SK-N-SH (cell line): ENCODE measurements at regions not wholly inside any gene's neighbourhood (a gene's known extent, or its start where the extent isn't known, plus 50 kb on each side); places are given as distances from the start of the nearest gene placed in this dataset.

Experiments
- CTCF ChIA-PET: fragments of 300-600, 350-600 bp; formaldehyde crosslinking; extraction: SDS; loops from one replicate; lab custom pipeline; 2021; lab: Yijun Ruan, JAX
- POLR2A ChIA-PET: fragments of 350-600 bp; sonication (Branson Sonifier 250); formaldehyde crosslinking; extraction: SDS; loops from one replicate; lab custom pipeline; 2020; ENCODE audit warnings: antibody characterized with exemption, inconsistent platforms; lab: Yijun Ruan, JAX
- DNase-seq: peaks from one replicate; pipeline ENCODE4 v3.0.0; 2012
- H2AFZ ChIP-seq: fragments of 200-600 bp; sonication (generic); 2 replicates; pipeline ENCODE4 v1.8.1; 2016; ENCODE audit warnings: antibody characterized with exemption, mild to moderate bottlenecking, low read depth
- H3F3A ChIP-seq: fragments of 200-600 bp; sonication (generic); replicated peaks from 2 replicates; pipeline ENCODE3; 2016; ENCODE audit warnings: antibody characterized with exemption, mild to moderate bottlenecking; ENCODE audit not compliant: insufficient read depth
- H3K27ac ChIP-seq, 2 experiments: fragments of 200-500 bp in 1 of 2; fragments of 200-600 bp in 1 of 2; sonication (Bioruptor generic) in 1 of 2; sonication (generic), shearing (Covaris generic) in 1 of 2; 2 replicates each; pipeline versions ENCODE4 v1.5.1 to v1.6.1; 2014 to 2016; ENCODE audit warnings: low read depth in 2 of 2, inconsistent platforms in 1 of 2, low read length in 1 of 2, mild to moderate bottlenecking in 1 of 2, mixed read lengths in 1 of 2
- H3K27me3 ChIP-seq: fragments of 200-600 bp; sonication (generic), shearing (Covaris generic); 2 replicates; pipeline ENCODE4 v1.6.1; 2016; ENCODE audit warnings: mixed run types; ENCODE audit not compliant: insufficient read depth
- H3K36me3 ChIP-seq, 2 experiments: fragments of 200-500 bp in 1 of 2; fragments of 200-600 bp in 1 of 2; sonication (Bioruptor generic) in 1 of 2; sonication (generic) in 1 of 2; replicated peaks in 1 of 2; 2 replicates each; pipeline versions ENCODE3 to v1.5.1; 2014 to 2016; ENCODE audit warnings: low read length in 1 of 2, mild to moderate bottlenecking in 1 of 2; ENCODE audit not compliant: insufficient read depth in 2 of 2, control insufficient read depth in 1 of 2
- H3K4me1 ChIP-seq, 2 experiments: fragments of 200-500 bp in 1 of 2; fragments of 200-600 bp in 1 of 2; sonication (Bioruptor generic) in 1 of 2; sonication (generic), shearing (Covaris generic) in 1 of 2; 2 replicates each; pipeline versions ENCODE4 v1.5.1 to v1.6.1; 2014 to 2016; ENCODE audit warnings: low read depth in 1 of 2, low read length in 1 of 2, mixed run types in 1 of 2; ENCODE audit not compliant: insufficient read depth in 2 of 2, control insufficient read depth in 1 of 2
- H3K4me2 ChIP-seq: fragments of 200-600 bp; sonication (generic), shearing (Covaris generic); 2 replicates; pipeline ENCODE4 v1.6.1; 2017; ENCODE audit warnings: mixed run types
- H3K4me3 ChIP-seq, 2 experiments: fragments of 200-500 bp in 1 of 2; fragments of 200-600 bp in 1 of 2; sonication (Bioruptor generic) in 1 of 2; sonication (generic), shearing (Covaris generic) in 1 of 2; 2 replicates each; pipeline versions ENCODE4 v1.5.1 to v1.8.1; 2014 to 2016; ENCODE audit warnings: low read depth in 2 of 2, inconsistent platforms in 1 of 2, low read length in 1 of 2, mild to moderate bottlenecking in 1 of 2, mixed read lengths in 1 of 2, moderate library complexity in 1 of 2
- H3K79me2 ChIP-seq: fragments of 200-600 bp; sonication (generic); 2 replicates; pipeline ENCODE4 v1.8.1; 2017; ENCODE audit warnings: mild to moderate bottlenecking; ENCODE audit not compliant: insufficient read depth
- H3K9ac ChIP-seq: fragments of 200-600 bp; sonication (generic); 2 replicates; pipeline ENCODE4 v1.6.1; 2017; ENCODE audit warnings: mixed run types
- H3K9me2 ChIP-seq: fragments of 200-600 bp; sonication (generic); 2 replicates; pipeline ENCODE4 v1.6.1; 2017; ENCODE audit warnings: mixed run types
- H3K9me3 ChIP-seq: fragments of 200-600 bp; sonication (generic); 2 replicates; pipeline ENCODE4 v1.6.1; 2017; ENCODE audit warnings: mixed run types, mild to moderate bottlenecking, moderate library complexity
- H4K20me1 ChIP-seq: fragments of 200-600 bp; sonication (generic); 2 replicates; pipeline ENCODE4 v1.6.1; 2017; ENCODE audit warnings: mild to moderate bottlenecking, mixed run types; ENCODE audit not compliant: insufficient read depth
- EP300 ChIP-seq, 2 experiments: IDR thresholded peaks; 2 replicates each; pipeline versions ENCODE4 v1.4.0 to v1.6.1; 2012; ENCODE audit warnings: borderline replicate concordance in 1 of 2, low read depth in 1 of 2, low read length in 1 of 2
- FOSL2 ChIP-seq: IDR thresholded peaks from 2 replicates; pipeline ENCODE4 v1.4.0; 2012; ENCODE audit warnings: low read depth, mild to moderate bottlenecking, moderate library complexity, borderline replicate concordance
- GABPA ChIP-seq: IDR thresholded peaks from 2 replicates; pipeline ENCODE4 v1.4.0; 2012; ENCODE audit warnings: low read depth, mild to moderate bottlenecking
- RAD21 ChIP-seq: IDR thresholded peaks from 2 replicates; pipeline ENCODE4 v1.6.1; 2012; ENCODE audit warnings: mild to moderate bottlenecking, low read length
- RXRA ChIP-seq: IDR thresholded peaks from 2 replicates; pipeline ENCODE4 v1.4.0; 2012; ENCODE audit warnings: low read depth, mild to moderate bottlenecking, borderline replicate concordance
- TEAD4 ChIP-seq: IDR thresholded peaks from 2 replicates; pipeline ENCODE4 v1.4.0; 2012; ENCODE audit warnings: mild to moderate bottlenecking, borderline replicate concordance; ENCODE audit not compliant: insufficient read depth
- WGBS: methylation state at CpG from one replicate; pipeline ENCODE4 v1.1.6; 2017; ENCODE audit warnings: low lambda C conversion rate; 5-methylcytosine and 5-hydroxymethylcytosine counted together
- TF ChIP-seq, protein P1 (sequence below): IDR thresholded peaks from 2 replicates; pipeline ENCODE4; 2012

DNA sequence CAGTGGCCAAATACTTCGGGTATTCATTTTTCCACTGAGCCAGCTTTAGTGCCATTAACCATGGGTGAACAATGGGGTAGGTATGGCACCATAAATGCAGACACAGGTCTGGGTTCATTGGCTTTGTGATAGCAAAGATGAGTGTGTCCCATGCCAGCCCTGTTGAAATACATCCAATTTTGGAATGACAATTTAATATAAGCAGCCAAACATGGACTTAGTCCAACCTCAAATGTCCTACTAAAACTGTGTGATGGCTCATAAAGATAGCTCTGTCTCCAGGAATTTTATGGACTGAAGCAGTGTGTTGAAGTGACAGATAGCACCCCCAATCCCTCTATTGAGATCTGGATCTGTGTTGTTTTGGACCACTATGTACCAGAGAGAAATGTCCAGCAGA is 514.9 kb downstream of the RASEF start:
- peak in 1 of 2 experiments; percentile 41; a peak in 1 of 4 replicates for TF ChIP-seq EP300 (IDR thresholded peaks at IDR 0.05; ENCODE audit: borderline replicate concordance in 1 of 2, low read depth in 1 of 2, low read length in 1 of 2)
- TF ChIP-seq, protein P1, sequence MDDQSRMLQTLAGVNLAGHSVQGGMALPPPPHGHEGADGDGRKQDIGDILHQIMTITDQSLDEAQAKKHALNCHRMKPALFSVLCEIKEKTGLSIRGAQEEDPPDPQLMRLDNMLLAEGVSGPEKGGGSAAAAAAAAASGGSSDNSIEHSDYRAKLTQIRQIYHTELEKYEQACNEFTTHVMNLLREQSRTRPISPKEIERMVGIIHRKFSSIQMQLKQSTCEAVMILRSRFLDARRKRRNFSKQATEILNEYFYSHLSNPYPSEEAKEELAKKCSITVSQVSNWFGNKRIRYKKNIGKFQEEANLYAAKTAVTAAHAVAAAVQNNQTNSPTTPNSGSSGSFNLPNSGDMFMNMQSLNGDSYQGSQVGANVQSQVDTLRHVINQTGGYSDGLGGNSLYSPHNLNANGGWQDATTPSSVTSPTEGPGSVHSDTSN, result no peak
- no peak overlapping the region for H3K4me2 ChIP-seq
- ChIA-PET CTCF (interaction anchor here (1.0 to 1.1 kb wide), 3 partner anchors 11 to 59 kb away, joined by 3 to 4 read pairs (median 4); no protein-coding TSS in a partner anchor), POLR2A (no interaction called here)
- 42% methylated on average over 1 of the region's 1 CpG for WGBS
- H3K9me2 ChIP-seq, result no peaks in the 10 kb centered on the region
- no peaks in the 10 kb centered on the region for H3K9me3 ChIP-seq
- H3F3A ChIP-seq, result no peaks in the 10 kb centered on the region
- H3K36me3 ChIP-seq, result no peaks in the 10 kb centered on the region
- H2AFZ ChIP-seq, result no peak overlapping the region
- no peaks in the 10 kb centered on the region for H4K20me1 ChIP-seq
- no peak for DNase-seq
- H3K9ac ChIP-seq, result no peak overlapping the region
- H3K4me3 ChIP-seq, result no peak overlapping the region
- no peaks in the 10 kb centered on the region for H3K79me2 ChIP-seq
- no peaks in the 10 kb centered on the region for H3K27me3 ChIP-seq
- peaks cover 0 to 7% of the 10 kb centered on the region in 2 experiments; a peak in 1 of 4 replicates for H3K4me1 ChIP-seq
- peak overlapping the region in 1 of 2 experiments; percentile 69; a peak in 1 of 4 replicates for H3K27ac ChIP-seq

DNA sequence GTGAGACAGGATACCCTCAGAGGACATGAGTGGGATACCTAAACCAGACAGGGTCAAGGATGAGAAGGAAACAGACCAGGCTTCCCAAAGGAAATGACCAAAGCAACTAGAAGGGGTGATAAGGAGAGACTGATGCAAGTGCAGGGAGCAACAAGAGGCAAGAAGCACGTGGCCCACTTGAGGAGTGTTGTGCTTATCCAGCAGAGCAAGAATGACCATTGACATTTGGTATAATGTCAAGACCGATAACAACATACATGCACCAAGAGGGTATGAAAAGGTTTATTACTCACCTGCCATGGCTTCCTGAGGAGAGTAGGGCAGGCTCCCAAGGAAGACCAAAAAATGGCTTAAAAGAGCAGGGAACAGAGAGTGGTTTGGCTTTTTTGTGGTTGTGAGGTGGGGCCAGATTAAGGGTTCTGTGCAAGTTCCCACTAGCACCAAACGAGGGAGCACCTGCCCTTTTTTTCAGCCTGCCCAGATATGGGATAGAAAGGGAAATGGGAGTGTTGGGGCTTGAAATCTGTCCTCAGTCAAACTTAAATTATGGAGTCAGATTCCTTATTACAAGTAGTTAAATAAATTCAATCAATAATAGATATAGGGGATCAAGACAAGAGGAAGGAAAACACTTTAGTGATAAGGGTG is 513.6 kb downstream of the RASEF start:
- no peaks in the 10 kb centered on the region for H3K79me2 ChIP-seq
- peaks cover 0 to 17% of the 10 kb centered on the region in 2 experiments; a peak in 2 of 4 replicates for H3K4me1 ChIP-seq
- TF ChIP-seq RAD21 (peak; percentile 17; the same call in 1 of the 2 replicates), TEAD4 (no peak)
- TF ChIP-seq, protein P1, result no peak
- H3K9me2 ChIP-seq, result no peaks in the 10 kb centered on the region
- no peak overlapping the region for H3K4me2 ChIP-seq
- H4K20me1 ChIP-seq, result no peaks in the 10 kb centered on the region
- no peaks in the 10 kb centered on the region for H3K27me3 ChIP-seq
- no peaks in the 10 kb centered on the region for H3K36me3 ChIP-seq
- 41% methylated on average over 3 of the region's 3 CpGs for WGBS
- H3K9me3 ChIP-seq, result no peaks in the 10 kb centered on the region
- ChIA-PET POLR2A (no interaction called here), CTCF (interaction anchor here (0.8 to 1.1 kb wide), 4 partner anchors 10 to 57 kb away, joined by 3 to 4 read pairs (median 3); no protein-coding TSS in a partner anchor)
- no peak overlapping the region for H3K4me3 ChIP-seq
- H3K27ac ChIP-seq, result no peak overlapping the region
- no peaks in the 10 kb centered on the region for H3F3A ChIP-seq
- H2AFZ ChIP-seq, result no peak overlapping the region
- H3K9ac ChIP-seq, result no peak overlapping the region
- no peak for DNase-seq

- Histone ChIP-seq H3K9ac (no peak overlapping the region), H3K4me2 (no peak overlapping the region), H3F3A (no peaks in the 10 kb centered on the region), H3K9me2 (no peaks in the 10 kb centered on the region), H4K20me1 (no peaks in the 10 kb centered on the region), H3K9me3 (no peaks in the 10 kb centered on the region), H2AFZ (no peak overlapping the region), H3K36me3 (no peaks in the 10 kb centered on the region), H3K27me3 (no peaks in the 10 kb centered on the region), H3K79me2 (no peaks in the 10 kb centered on the region), H3K4me1 (peaks cover 0 to 17% of the 10 kb centered on the region in 2 experiments; a peak in 2 of 4 replicates), H3K4me3 (no peak overlapping the region), H3K27ac (no peak overlapping the region; a peak in 1 of 4 replicates)
- ChIA-PET CTCF (interaction anchor here (1.0 kb wide), 1 partner anchor 211 kb away, joined by 3 read pairs; no protein-coding TSS in a partner anchor), POLR2A (no interaction called here)
- TF ChIP-seq GABPA (no peak), TEAD4 (no peak), RXRA (no peak), FOSL2 (no peak)
- no peak for DNase-seq
- 50% methylated on average over 2 of the region's 2 CpGs for WGBS
Measured at GRCh38 chr9:82552784-82553183, 510.2 kb downstream of the RASEF start.
